ENCODE measurements at regions not wholly inside any gene's neighbourhood (a gene's known extent, or its start where the extent isn't known, plus 50 kb on each side); places are given as distances from the start of the nearest gene placed in this dataset.

GRCh38 chr5:143488381-143488780, 84.9 kb upstream of the NR3C1 start:
- DNase-seq: no peak

- no peak for DNase-seq
Observed at GRCh38 chr5:143484601-143485000, 81.1 kb upstream of the NR3C1 start.

- no peak for DNase-seq
Observed at GRCh38 chr5:143481697-143482531, 78.4 kb upstream of the NR3C1 start.

- no peak for DNase-seq
Observed at GRCh38 chr5:143480001-143480400, 76.5 kb upstream of the NR3C1 start.

GRCh38 chr5:143479394-143479793, 75.9 kb upstream of the NR3C1 start:
- DNase-seq: peak; percentile 49

- no peak for DNase-seq
Observed at GRCh38 chr5:143476601-143477211, 73.2 kb upstream of the NR3C1 start.

GRCh38 chr5:143474616-143475015, 71.1 kb upstream of the NR3C1 start:
- no peak for DNase-seq

- no peak for DNase-seq
Observed at GRCh38 chr5:143473481-143473880, 70.0 kb upstream of the NR3C1 start.

GRCh38 chr5:143472576-143472975, 69.1 kb upstream of the NR3C1 start:
- DNase-seq: no peak

GRCh38 chr5:143471666-143472464, 68.4 kb upstream of the NR3C1 start:
- DNase-seq: no peak

- DNase-seq: peak; percentile 75
Observed at GRCh38 chr5:143471041-143471509, 67.6 kb upstream of the NR3C1 start.

- no peak for DNase-seq
Observed at GRCh38 chr5:143470120-143470519, 66.6 kb upstream of the NR3C1 start.

- DNase-seq: no peak
Observed at GRCh38 chr5:143469125-143469524, 65.6 kb upstream of the NR3C1 start.

- DNase-seq: no peak
Observed at GRCh38 chr5:143466632-143467031, 63.1 kb upstream of the NR3C1 start.

GRCh38 chr5:143464723-143465490, 61.4 kb upstream of the NR3C1 start:
- no peak for DNase-seq

GRCh38 chr5:143462431-143462830, 58.9 kb upstream of the NR3C1 start:
- no peak for DNase-seq

GRCh38 chr5:143459433-143459832, 55.9 kb upstream of the NR3C1 start:
- no peak for DNase-seq

GRCh38 chr5:143456952-143457547, 53.6 kb upstream of the NR3C1 start:
- peak; percentile 65 for DNase-seq

- DNase-seq: no peak
Observed at GRCh38 chr5:143454936-143455516, 51.5 kb upstream of the NR3C1 start.

- DNase-seq: no peak
Observed at GRCh38 chr5:143453720-143454119, 50.2 kb upstream of the NR3C1 start.

Measured in NCI-H226 (cell line).